Endothelial cell of umbilical vein (primary cell): ENCODE measurements at regions not wholly inside any gene's neighbourhood (a gene's known extent, or its start where the extent isn't known, plus 50 kb on each side); places are given as distances from the start of the nearest gene placed in this dataset.

Experiments used
- BruUV-seq: library from RNA; stranded (reverse); fragments of 400-500 nt; replicated peaks from 2 replicates; lab custom pipeline; 2021; lab: Mats Ljungman, UMichigan
- CTCF ChIA-PET: fragments of 300-600, 350-600 bp; sonication (Branson Sonifier 250); formaldehyde crosslinking; loops from one replicate; lab custom pipeline; 2021; ENCODE audit warnings: antibody characterized with exemption, inconsistent platforms; lab: Charles Lee
- POLR2A ChIA-PET: fragments of 300-600, 350-600 bp; sonication (Branson Sonifier 250); formaldehyde crosslinking; loops from one replicate; lab custom pipeline; 2021; ENCODE audit warnings: antibody characterized with exemption, inconsistent platforms; lab: Charles Lee
- DNase-seq: peaks from one replicate; pipeline ENCODE4 v3.0.0-alpha.2; 2011; ENCODE audit warnings: low read depth, low spot score
- FAIRE-seq: peaks from 2 replicates; lab custom pipeline; 2011; peaks lifted over from hg19 to GRCh38; lab: Jason Lieb, UNC
- H2AFZ ChIP-seq: 2 replicates; pipeline ENCODE4 v1.6.0; 2012; ENCODE audit warnings: low read depth, low read length, control low read depth, inconsistent platforms
- H3K27ac ChIP-seq: 2 replicates; pipeline ENCODE4 v1.5.1; 2011; ENCODE audit warnings: low read depth, mild to moderate bottlenecking, control low read depth, low read length, moderate library complexity; ENCODE audit not compliant: insufficient read depth
- H3K27me3 ChIP-seq, 2 experiments: 2 replicates each; pipeline versions ENCODE4 v1.6.0 to v1.6.1; 2011; ENCODE audit warnings: low read length in 2 of 2, mixed read lengths in 1 of 2; ENCODE audit not compliant: control insufficient read depth in 2 of 2, insufficient read depth in 2 of 2
- H3K36me3 ChIP-seq, 2 experiments: 2 replicates in 1 of 2; 3 replicates in 1 of 2; pipeline ENCODE4 v1.5.1; 2011; ENCODE audit warnings: low read length in 2 of 2, mild to moderate bottlenecking in 1 of 2, moderate library complexity in 1 of 2; ENCODE audit not compliant: control insufficient read depth in 2 of 2, insufficient read depth in 2 of 2; ENCODE audit errors: extremely low read depth in 1 of 2
- H3K4me1 ChIP-seq: 3 replicates; pipeline ENCODE4 v1.5.1; 2011; ENCODE audit warnings: mild to moderate bottlenecking, low read length; ENCODE audit not compliant: control insufficient read depth, insufficient read depth; ENCODE audit errors: extremely low read depth
- H3K4me2 ChIP-seq: 2 replicates; pipeline ENCODE4 v1.6.1; 2011; ENCODE audit warnings: low read length, control low read depth, mixed read lengths; ENCODE audit not compliant: insufficient read depth
- H3K4me3 ChIP-seq, 3 experiments: fragments of 200-600 bp in 1 of 3; sonication (generic), shearing (Covaris generic) in 1 of 3; replicated peaks in 1 of 3; 2 replicates each; pipeline ENCODE4 v1.5.1; 2011 to 2016; ENCODE audit warnings: control low read depth in 3 of 3, low read length in 3 of 3, mild to moderate bottlenecking in 2 of 3, inconsistent platforms in 1 of 3, low read depth in 1 of 3, moderate library complexity in 1 of 3; ENCODE audit not compliant: insufficient read depth in 1 of 3
- H3K79me2 ChIP-seq: 2 replicates; pipeline ENCODE4 v1.6.0; 2012; ENCODE audit warnings: low read length, inconsistent platforms; ENCODE audit not compliant: control insufficient read depth, insufficient read depth
- H3K9ac ChIP-seq: replicated peaks from 2 replicates; pipeline ENCODE3; 2011; ENCODE audit warnings: low read length, control low read depth; ENCODE audit not compliant: insufficient read depth; ENCODE audit errors: extremely low read depth
- H3K9me1 ChIP-seq: replicated peaks from 3 replicates; pipeline ENCODE4 v1.6.0; 2011; ENCODE audit warnings: mild to moderate bottlenecking, low read length; ENCODE audit not compliant: control insufficient read depth, insufficient read depth; ENCODE audit errors: extremely low read depth
- H3K9me3 ChIP-seq: replicated peaks from 2 replicates; pipeline ENCODE4 v1.5.1; 2012; ENCODE audit warnings: low read length, inconsistent platforms; ENCODE audit not compliant: control insufficient read depth, insufficient read depth
- H4K20me1 ChIP-seq: replicated peaks from 2 replicates; pipeline ENCODE3; 2011; ENCODE audit warnings: mild to moderate bottlenecking, low read length; ENCODE audit not compliant: control insufficient read depth, insufficient read depth; ENCODE audit errors: extremely low read depth
- EZH2 ChIP-seq: IDR thresholded peaks from 2 replicates; pipeline ENCODE4 v1.6.1; 2012; ENCODE audit warnings: borderline replicate concordance, low read depth, mild to moderate bottlenecking, moderate library complexity, low read length, inconsistent platforms; ENCODE audit not compliant: severe bottlenecking
- FOS ChIP-seq: IDR thresholded peaks from 2 replicates; pipeline ENCODE4 v1.6.1; 2011; ENCODE audit warnings: mild to moderate bottlenecking, low read length, moderate library complexity, borderline replicate concordance; ENCODE audit not compliant: insufficient read depth
- GATA2 ChIP-seq: IDR thresholded peaks from 2 replicates; pipeline ENCODE4 v1.7.0; 2011; ENCODE audit warnings: low read depth, mild to moderate bottlenecking, moderate library complexity, mixed read lengths, low read length; ENCODE audit not compliant: insufficient read length, insufficient read depth
- JUN ChIP-seq: IDR thresholded peaks from 2 replicates; pipeline ENCODE4 v1.6.1; 2011; ENCODE audit warnings: borderline replicate concordance, low read depth; ENCODE audit not compliant: insufficient read length, insufficient read depth
- MYC ChIP-seq: IDR thresholded peaks from one replicate; pipeline ENCODE4 v1.6.1; 2011; ENCODE audit warnings: mild to moderate bottlenecking, low read depth, low read length
- POLR2A ChIP-seq: IDR thresholded peaks from 2 replicates; pipeline ENCODE4 v1.6.1; 2012; ENCODE audit warnings: low read depth, mild to moderate bottlenecking, control low read depth, low read length
- POLR2AphosphoS5 ChIP-seq: IDR thresholded peaks from 2 replicates; pipeline ENCODE4 v1.6.1; 2012; ENCODE audit warnings: low read depth, mild to moderate bottlenecking, control low read depth, low read length, moderate library complexity; ENCODE audit not compliant: insufficient read depth
- dilution Hi-C: fragments of 300-500 bp; cut with MboI; formaldehyde crosslinking; loops from one replicate; pipeline ENCODE4 v1.15.0; 2019; ENCODE audit warnings: low sequenced_read_pairs; ENCODE audit not compliant: extremely low pct_ligation_motif_present
- intact Hi-C: fragments of 100-400 bp; cut with micrococcal nuclease; formaldehyde crosslinking; loops from one replicate; pipeline ENCODE4 v1.10.0; 2022
- TF ChIP-seq, protein P1 (sequence below), 2 donors: IDR thresholded peaks; 1 replicate in 1 of 2; 2 replicates in 1 of 2; pipeline ENCODE4 v1.5.1; 2011; ENCODE audit warnings: low read length in 2 of 2, mild to moderate bottlenecking in 2 of 2, moderate library complexity in 2 of 2, control low read depth in 1 of 2, inconsistent platforms in 1 of 2, low read depth in 1 of 2; ENCODE audit not compliant: insufficient read depth in 1 of 2; ENCODE audit errors: extremely low read depth in 1 of 2
- TF ChIP-seq, protein P2 (sequence below): IDR thresholded peaks from 2 replicates; pipeline ENCODE4 v1.6.1; 2011; ENCODE audit not compliant: insufficient read depth, insufficient read length

DNA sequence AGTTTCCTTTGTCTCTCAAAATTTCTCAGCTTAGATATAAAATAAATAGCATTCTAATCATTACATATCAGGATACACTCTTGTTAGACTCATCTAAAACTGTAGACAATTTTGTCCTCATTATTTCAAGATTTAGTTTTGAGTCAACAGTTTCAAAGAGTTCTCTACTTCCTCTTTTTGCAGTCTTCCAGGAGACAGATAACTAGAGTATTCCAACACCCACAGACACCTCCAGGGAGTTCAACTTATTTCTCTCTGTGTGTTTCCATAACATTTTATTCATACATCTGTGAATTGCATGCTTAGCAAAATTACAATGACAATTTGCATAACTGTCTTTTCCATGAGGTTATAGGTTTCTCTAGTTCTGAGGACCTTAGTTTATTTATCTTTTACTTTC, 166.6 kb upstream of the HNMT start:
- no TSS peak for BruUV-seq

More for the DNA sequence above, 166.6 kb upstream of the HNMT start:
- Histone ChIP-seq H3K9ac (no peak overlapping the region), H2AFZ (no peak overlapping the region), H3K4me3 (no peak overlapping the region), H3K4me1 (no peaks in the 10 kb centered on the region), H3K79me2 (no peaks in the 10 kb centered on the region), H3K4me2 (no peak overlapping the region), H3K36me3 (no peaks in the 10 kb centered on the region), H3K9me1 (no peaks in the 10 kb centered on the region), H4K20me1 (no peaks in the 10 kb centered on the region), H3K27me3 (no peaks in the 10 kb centered on the region), H3K9me3 (no peaks in the 10 kb centered on the region), H3K27ac (no peak overlapping the region)
- dilution Hi-C loops, result no loop called here
- TF ChIP-seq, protein P1, sequence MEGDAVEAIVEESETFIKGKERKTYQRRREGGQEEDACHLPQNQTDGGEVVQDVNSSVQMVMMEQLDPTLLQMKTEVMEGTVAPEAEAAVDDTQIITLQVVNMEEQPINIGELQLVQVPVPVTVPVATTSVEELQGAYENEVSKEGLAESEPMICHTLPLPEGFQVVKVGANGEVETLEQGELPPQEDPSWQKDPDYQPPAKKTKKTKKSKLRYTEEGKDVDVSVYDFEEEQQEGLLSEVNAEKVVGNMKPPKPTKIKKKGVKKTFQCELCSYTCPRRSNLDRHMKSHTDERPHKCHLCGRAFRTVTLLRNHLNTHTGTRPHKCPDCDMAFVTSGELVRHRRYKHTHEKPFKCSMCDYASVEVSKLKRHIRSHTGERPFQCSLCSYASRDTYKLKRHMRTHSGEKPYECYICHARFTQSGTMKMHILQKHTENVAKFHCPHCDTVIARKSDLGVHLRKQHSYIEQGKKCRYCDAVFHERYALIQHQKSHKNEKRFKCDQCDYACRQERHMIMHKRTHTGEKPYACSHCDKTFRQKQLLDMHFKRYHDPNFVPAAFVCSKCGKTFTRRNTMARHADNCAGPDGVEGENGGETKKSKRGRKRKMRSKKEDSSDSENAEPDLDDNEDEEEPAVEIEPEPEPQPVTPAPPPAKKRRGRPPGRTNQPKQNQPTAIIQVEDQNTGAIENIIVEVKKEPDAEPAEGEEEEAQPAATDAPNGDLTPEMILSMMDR (IDR thresholded peaks at IDR 0.05; ENCODE audit: extremely low read depth in 1 of 2, insufficient read depth in 1 of 2, low read depth in 1 of 2, low read length in 2 of 2), result no peak
- TF ChIP-seq JUN, result no peak
- TF ChIP-seq POLR2A, result no peak
- TF ChIP-seq FOS, result no peak
- no peak for TF ChIP-seq EZH2
- TF ChIP-seq, protein P2, sequence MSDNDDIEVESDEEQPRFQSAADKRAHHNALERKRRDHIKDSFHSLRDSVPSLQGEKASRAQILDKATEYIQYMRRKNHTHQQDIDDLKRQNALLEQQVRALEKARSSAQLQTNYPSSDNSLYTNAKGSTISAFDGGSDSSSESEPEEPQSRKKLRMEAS, result no peak
- no peak for TF ChIP-seq MYC
- TF ChIP-seq POLR2AphosphoS5, result no peak
- no peak for TF ChIP-seq GATA2
- ChIA-PET CTCF (no interaction called here), POLR2A (no interaction called here)
- DNase-seq, result no peak
- intact Hi-C loops, result no loop called here
- FAIRE-seq, result no peak
